Immature natural killer cell (primary cell): ENCODE measurements at regions not wholly inside any gene's neighbourhood (a gene's known extent, or its start where the extent isn't known, plus 50 kb on each side); places are given as distances from the start of the nearest gene placed in this dataset.

Experiments used
- DNase-seq, 3 donors: peaks; one replicate each; pipeline ENCODE4 v3.0.0; 2022; ENCODE audit warnings: mixed read lengths in 1 of 3
- H3K27ac Mint-ChIP-seq, 6 donors: one replicate each; pipeline ENCODE4 v1.8.0; 2020; ENCODE audit warnings: mixed read lengths in 6 of 6, mild to moderate bottlenecking in 5 of 6, inconsistent platforms in 4 of 6, moderate library complexity in 3 of 6
- H3K27me3 Mint-ChIP-seq, 3 donors: one replicate each; pipeline ENCODE4 v1.8.0; 2020 to 2021; ENCODE audit warnings: low read depth in 3 of 3, mild to moderate bottlenecking in 3 of 3, mixed read lengths in 3 of 3, moderate library complexity in 3 of 3, inconsistent platforms in 1 of 3
- H3K36me3 Mint-ChIP-seq, 3 donors: one replicate each; pipeline ENCODE4 v1.8.0; 2020; ENCODE audit warnings: mixed read lengths in 3 of 3, inconsistent platforms in 2 of 3, mild to moderate bottlenecking in 2 of 3
- H3K4me1 Mint-ChIP-seq, 2 donors: one replicate each; pipeline ENCODE4 v1.8.0; 2020; ENCODE audit warnings: inconsistent platforms in 2 of 2, mild to moderate bottlenecking in 2 of 2, mixed read lengths in 2 of 2, moderate library complexity in 1 of 2
- H3K4me3 Mint-ChIP-seq, 5 donors: one replicate each; pipeline ENCODE4 v1.8.0; 2020; ENCODE audit warnings: mild to moderate bottlenecking in 5 of 5, mixed read lengths in 5 of 5, inconsistent platforms in 3 of 5, moderate library complexity in 3 of 5
- H3K9me3 Mint-ChIP-seq, 6 donors: one replicate each; pipeline ENCODE4 v1.8.0; 2020; ENCODE audit warnings: mild to moderate bottlenecking in 6 of 6, mixed read lengths in 6 of 6, inconsistent platforms in 4 of 6, moderate library complexity in 3 of 6

GRCh38 chr20:17878912-17879602, 89.5 kb downstream of the SNX5 start:
- no peaks in the 10 kb centered on the region for H3K4me1 Mint-ChIP-seq
- H3K27me3 Mint-ChIP-seq = peaks cover 0 to 4% (median 4%) of the 10 kb centered on the region in 3 donors
- no peaks in the 10 kb centered on the region for H3K36me3 Mint-ChIP-seq
- H3K9me3 Mint-ChIP-seq = no peaks in the 10 kb centered on the region
- no peak overlapping the region for H3K4me3 Mint-ChIP-seq
- H3K27ac Mint-ChIP-seq = no peak overlapping the region
- DNase-seq = no peak

- Mint-ChIP-seq H3K27ac (no peak overlapping the region), H3K4me1 (no peaks in the 10 kb centered on the region), H3K36me3 (no peaks in the 10 kb centered on the region), H3K27me3 (peaks cover 0 to 4% (median 4%) of the 10 kb centered on the region in 3 donors), H3K9me3 (no peaks in the 10 kb centered on the region), H3K4me3 (no peak overlapping the region)
- no peak for DNase-seq
Measured at GRCh38 chr20:17878069-17878911, 90.3 kb downstream of the SNX5 start.

- peaks cover 14 to 20% of the 10 kb centered on the region in 2 donors for H3K4me1 Mint-ChIP-seq
- peaks cover 0 to 4% (median 4%) of the 10 kb centered on the region in 3 donors for H3K27me3 Mint-ChIP-seq
- H3K36me3 Mint-ChIP-seq = no peaks in the 10 kb centered on the region
- no peak for DNase-seq
- H3K4me3 Mint-ChIP-seq = no peak overlapping the region
- no peaks in the 10 kb centered on the region for H3K9me3 Mint-ChIP-seq
- no peak overlapping the region for H3K27ac Mint-ChIP-seq
Measured at GRCh38 chr20:17875981-17876385, 92.6 kb downstream of the SNX5 start.

GRCh38 chr20:17875106-17875980, 93.3 kb downstream of the SNX5 start:
- Mint-ChIP-seq H3K36me3 (no peaks in the 10 kb centered on the region), H3K4me3 (no peak overlapping the region), H3K27ac (no peak overlapping the region), H3K27me3 (peaks cover 0 to 4% (median 4%) of the 10 kb centered on the region in 3 donors), H3K4me1 (peaks cover 14 to 21% of the 10 kb centered on the region in 2 donors), H3K9me3 (no peaks in the 10 kb centered on the region)
- no peak for DNase-seq

GRCh38 chr20:17874271-17875105, 94.1 kb downstream of the SNX5 start:
- Mint-ChIP-seq H3K36me3 (no peaks in the 10 kb centered on the region), H3K4me1 (peaks cover 14 to 21% of the 10 kb centered on the region in 2 donors), H3K4me3 (no peak overlapping the region), H3K27me3 (peaks cover 0 to 4% (median 4%) of the 10 kb centered on the region in 3 donors), H3K9me3 (no peaks in the 10 kb centered on the region), H3K27ac (peak overlapping the region in 1 of 6 donors; percentile 42)
- no peak for DNase-seq

- Mint-ChIP-seq H3K4me3 (no peak overlapping the region), H3K27me3 (peaks cover 0 to 4% (median 3%) of the 10 kb centered on the region in 3 donors), H3K4me1 (peaks cover 14 to 21% of the 10 kb centered on the region in 2 donors), H3K36me3 (no peaks in the 10 kb centered on the region), H3K27ac (no peak overlapping the region), H3K9me3 (no peaks in the 10 kb centered on the region)
- DNase-seq = no peak
Measured at GRCh38 chr20:17873410-17874270, 95.0 kb downstream of the SNX5 start.

- H3K9me3 Mint-ChIP-seq = no peaks in the 10 kb centered on the region
- H3K36me3 Mint-ChIP-seq = no peaks in the 10 kb centered on the region
- H3K27me3 Mint-ChIP-seq = peaks cover 0 to 3% (median 2%) of the 10 kb centered on the region in 3 donors
- DNase-seq = no peak
- H3K4me1 Mint-ChIP-seq = peaks cover 14 to 21% of the 10 kb centered on the region in 2 donors
- H3K27ac Mint-ChIP-seq = no peak overlapping the region
- H3K4me3 Mint-ChIP-seq = no peak overlapping the region
Measured at GRCh38 chr20:17872959-17873358, 95.6 kb downstream of the SNX5 start.

GRCh38 chr20:17872434-17872833, 96.2 kb downstream of the SNX5 start:
- H3K27ac Mint-ChIP-seq = peak overlapping the region in 3 of 6 donors; percentile 23 to 71 (median 67)
- DNase-seq = peak in 1 of 3 donors; percentile 17
- H3K36me3 Mint-ChIP-seq = no peaks in the 10 kb centered on the region
- peak overlapping the region in 1 of 5 donors; percentile 27 for H3K4me3 Mint-ChIP-seq
- H3K27me3 Mint-ChIP-seq = peaks cover 0 to 2% (median 0%) of the 10 kb centered on the region in 3 donors
- H3K4me1 Mint-ChIP-seq = peaks cover 14 to 21% of the 10 kb centered on the region in 2 donors
- no peaks in the 10 kb centered on the region for H3K9me3 Mint-ChIP-seq

GRCh38 chr20:17871886-17872285, 96.7 kb downstream of the SNX5 start:
- Mint-ChIP-seq H3K9me3 (no peaks in the 10 kb centered on the region), H3K27me3 (peaks cover 0 to 2% (median 0%) of the 10 kb centered on the region in 3 donors), H3K4me1 (peaks cover 14 to 21% of the 10 kb centered on the region in 2 donors), H3K4me3 (peak overlapping the region in 4 of 5 donors; percentile 10 to 37 (median 24)), H3K36me3 (no peaks in the 10 kb centered on the region), H3K27ac (peak overlapping the region in 4 of 6 donors; percentile 0 to 71 (median 40))
- no peak for DNase-seq

GRCh38 chr20:17871181-17871580, 97.4 kb downstream of the SNX5 start:
- Mint-ChIP-seq H3K9me3 (no peaks in the 10 kb centered on the region), H3K36me3 (no peaks in the 10 kb centered on the region), H3K27me3 (peaks cover 0 to 2% (median 1%) of the 10 kb centered on the region in 3 donors), H3K27ac (no peak overlapping the region), H3K4me1 (peaks cover 14 to 21% of the 10 kb centered on the region in 2 donors), H3K4me3 (no peak overlapping the region)
- no peak for DNase-seq

- H3K4me3 Mint-ChIP-seq = no peak overlapping the region
- H3K27me3 Mint-ChIP-seq = peaks cover 0 to 2% (median 2%) of the 10 kb centered on the region in 3 donors
- DNase-seq = no peak
- no peaks in the 10 kb centered on the region for H3K9me3 Mint-ChIP-seq
- H3K36me3 Mint-ChIP-seq = no peaks in the 10 kb centered on the region
- no peak overlapping the region for H3K27ac Mint-ChIP-seq
- peaks cover 14 to 21% of the 10 kb centered on the region in 2 donors for H3K4me1 Mint-ChIP-seq
Measured at GRCh38 chr20:17870086-17870740, 98.4 kb downstream of the SNX5 start.
